ENCODE measurements at regions not wholly inside any gene's neighbourhood (a gene's known extent, or its start where the extent isn't known, plus 50 kb on each side); places are given as distances from the start of the nearest gene placed in this dataset.

DNA sequence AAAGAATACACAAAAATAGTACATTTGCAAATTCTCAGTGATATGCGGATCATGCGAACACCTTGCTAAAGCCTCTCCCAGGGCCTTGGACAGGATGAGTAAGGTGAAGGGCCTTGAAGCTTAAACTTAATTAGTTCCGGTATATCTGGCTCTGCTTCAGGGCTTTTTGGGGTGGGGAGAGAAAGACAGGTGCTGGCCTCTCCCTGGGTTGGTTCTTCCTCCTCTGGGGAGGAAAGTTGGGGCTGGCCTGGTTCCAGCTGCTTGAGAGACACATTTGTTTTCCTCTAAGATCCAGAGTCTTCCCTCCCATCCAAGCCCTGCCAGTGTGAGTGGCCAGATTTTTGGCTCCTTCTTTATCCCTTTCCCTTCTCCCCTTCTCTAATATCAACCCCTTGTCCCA lies 64.7 kb upstream of the EPHB3 start:
- TF ChIP-seq, protein P1, sequence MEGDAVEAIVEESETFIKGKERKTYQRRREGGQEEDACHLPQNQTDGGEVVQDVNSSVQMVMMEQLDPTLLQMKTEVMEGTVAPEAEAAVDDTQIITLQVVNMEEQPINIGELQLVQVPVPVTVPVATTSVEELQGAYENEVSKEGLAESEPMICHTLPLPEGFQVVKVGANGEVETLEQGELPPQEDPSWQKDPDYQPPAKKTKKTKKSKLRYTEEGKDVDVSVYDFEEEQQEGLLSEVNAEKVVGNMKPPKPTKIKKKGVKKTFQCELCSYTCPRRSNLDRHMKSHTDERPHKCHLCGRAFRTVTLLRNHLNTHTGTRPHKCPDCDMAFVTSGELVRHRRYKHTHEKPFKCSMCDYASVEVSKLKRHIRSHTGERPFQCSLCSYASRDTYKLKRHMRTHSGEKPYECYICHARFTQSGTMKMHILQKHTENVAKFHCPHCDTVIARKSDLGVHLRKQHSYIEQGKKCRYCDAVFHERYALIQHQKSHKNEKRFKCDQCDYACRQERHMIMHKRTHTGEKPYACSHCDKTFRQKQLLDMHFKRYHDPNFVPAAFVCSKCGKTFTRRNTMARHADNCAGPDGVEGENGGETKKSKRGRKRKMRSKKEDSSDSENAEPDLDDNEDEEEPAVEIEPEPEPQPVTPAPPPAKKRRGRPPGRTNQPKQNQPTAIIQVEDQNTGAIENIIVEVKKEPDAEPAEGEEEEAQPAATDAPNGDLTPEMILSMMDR (IDR thresholded peaks at IDR 0.05; ENCODE audit: unreplicated experiment), result no peak
- CTCF ChIA-PET, result no interaction called here
- no TSS peak for BruUV-seq (replicated peaks)
- no peak overlapping the region for H3K27ac Mint-ChIP-seq (ENCODE audit: unreplicated experiment)
- H3K4me3 Mint-ChIP-seq (ENCODE audit: low read depth, unreplicated experiment), result no peak overlapping the region
- H3K36me3 Mint-ChIP-seq (ENCODE audit: insufficient read depth, unreplicated experiment), result no peaks in the 10 kb centered on the region
- H3K9me3 Mint-ChIP-seq (ENCODE audit: low read depth, unreplicated experiment), result no peaks in the 10 kb centered on the region
- intact Hi-C loops (cut with micrococcal nuclease; ENCODE audit: unreplicated experiment), result no loop called here
- H3K27me3 Mint-ChIP-seq (ENCODE audit: unreplicated experiment), result peaks cover 87% of the 10 kb centered on the region
- peaks cover 5% of the 10 kb centered on the region for H3K4me1 Mint-ChIP-seq (ENCODE audit: low read depth, unreplicated experiment)
- no peak for DNase-seq

DNA sequence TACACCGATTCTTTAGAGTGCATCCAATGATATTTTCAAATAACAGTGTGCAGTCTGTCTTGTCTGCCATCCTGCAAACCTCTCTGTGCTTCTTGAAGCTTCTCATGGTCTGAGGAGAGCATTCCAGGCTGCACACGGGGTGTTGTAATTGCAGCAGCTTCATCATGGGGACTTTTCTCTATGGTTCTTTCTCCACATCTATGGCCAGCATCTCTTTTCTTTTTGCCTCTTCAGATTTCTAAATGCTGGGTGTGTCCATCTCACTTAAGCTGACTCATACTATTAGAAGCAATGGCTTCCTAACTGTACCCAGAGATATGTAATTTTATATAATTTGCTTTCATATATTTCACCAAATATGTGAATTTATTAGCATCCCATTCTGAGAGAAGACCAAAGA lies 63.8 kb upstream of the EPHB3 start:
- peaks cover 87% of the 10 kb centered on the region for H3K27me3 Mint-ChIP-seq (ENCODE audit: unreplicated experiment)
- H3K9me3 Mint-ChIP-seq (ENCODE audit: low read depth, unreplicated experiment), result peaks cover 6% of the 10 kb centered on the region
- BruUV-seq (replicated peaks), result no TSS peak
- DNase-seq, result no peak
- no peak overlapping the region for H3K27ac Mint-ChIP-seq (ENCODE audit: unreplicated experiment)
- H3K4me3 Mint-ChIP-seq (ENCODE audit: low read depth, unreplicated experiment), result no peak overlapping the region
- intact Hi-C loops (cut with micrococcal nuclease; ENCODE audit: unreplicated experiment), result no loop called here
- peaks cover 4% of the 10 kb centered on the region for H3K4me1 Mint-ChIP-seq (ENCODE audit: low read depth, unreplicated experiment)
- CTCF ChIA-PET, result interaction anchor here (0.7 to 0.9 kb wide), 2 partner anchors 16 to 74 kb away, joined by 4 to 5 read pairs; no protein-coding TSS in a partner anchor
- TF ChIP-seq, protein P1 (IDR thresholded peaks at IDR 0.05; ENCODE audit: unreplicated experiment), result no peak
- H3K36me3 Mint-ChIP-seq (ENCODE audit: insufficient read depth, unreplicated experiment), result no peaks in the 10 kb centered on the region

DNA sequence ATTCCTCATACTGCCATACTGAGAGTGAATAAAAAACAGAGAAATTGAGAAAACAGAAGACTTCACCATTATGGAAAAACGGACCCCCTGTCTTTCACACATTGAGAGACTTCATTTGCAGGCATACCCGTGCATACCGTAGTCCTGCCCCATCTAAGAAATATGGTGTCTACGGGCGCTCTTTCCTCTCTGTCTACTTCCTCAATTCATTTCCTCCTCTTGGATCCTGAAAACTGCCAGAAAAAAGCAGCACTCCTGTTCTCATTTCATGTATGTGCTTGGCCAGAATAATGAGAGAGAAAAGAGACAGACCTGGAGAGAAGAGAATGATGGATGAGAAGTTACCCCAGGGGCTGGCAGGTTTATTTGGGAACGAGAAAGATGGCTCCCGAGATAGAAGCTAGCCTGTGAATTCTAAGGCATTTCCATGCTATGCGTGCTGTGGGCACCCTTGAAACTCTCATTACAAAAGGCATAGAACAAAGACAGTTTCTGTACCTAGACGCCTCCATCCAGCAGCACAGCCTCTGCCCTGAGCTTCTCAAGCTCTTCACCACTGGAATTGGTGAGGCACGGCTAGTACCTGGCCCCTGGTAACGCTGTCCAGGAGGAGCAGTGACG lies 62.5 kb upstream of the EPHB3 start:
- no peaks in the 10 kb centered on the region for H3K36me3 Mint-ChIP-seq (ENCODE audit: insufficient read depth, unreplicated experiment)
- CTCF ChIA-PET, result no interaction called here
- H3K4me3 Mint-ChIP-seq (ENCODE audit: low read depth, unreplicated experiment), result no peak overlapping the region
- peaks cover 8% of the 10 kb centered on the region for H3K4me1 Mint-ChIP-seq (ENCODE audit: low read depth, unreplicated experiment)
- H3K27me3 Mint-ChIP-seq (ENCODE audit: unreplicated experiment), result peaks cover 87% of the 10 kb centered on the region
- intact Hi-C loops (cut with micrococcal nuclease; ENCODE audit: unreplicated experiment), result no loop called here
- H3K9me3 Mint-ChIP-seq (ENCODE audit: low read depth, unreplicated experiment), result peaks cover 8% of the 10 kb centered on the region
- H3K27ac Mint-ChIP-seq (ENCODE audit: unreplicated experiment), result no peak overlapping the region
- TF ChIP-seq, protein P1 (IDR thresholded peaks at IDR 0.05; ENCODE audit: unreplicated experiment), result no peak
- BruUV-seq (replicated peaks), result no TSS peak
- no peak for DNase-seq

DNA sequence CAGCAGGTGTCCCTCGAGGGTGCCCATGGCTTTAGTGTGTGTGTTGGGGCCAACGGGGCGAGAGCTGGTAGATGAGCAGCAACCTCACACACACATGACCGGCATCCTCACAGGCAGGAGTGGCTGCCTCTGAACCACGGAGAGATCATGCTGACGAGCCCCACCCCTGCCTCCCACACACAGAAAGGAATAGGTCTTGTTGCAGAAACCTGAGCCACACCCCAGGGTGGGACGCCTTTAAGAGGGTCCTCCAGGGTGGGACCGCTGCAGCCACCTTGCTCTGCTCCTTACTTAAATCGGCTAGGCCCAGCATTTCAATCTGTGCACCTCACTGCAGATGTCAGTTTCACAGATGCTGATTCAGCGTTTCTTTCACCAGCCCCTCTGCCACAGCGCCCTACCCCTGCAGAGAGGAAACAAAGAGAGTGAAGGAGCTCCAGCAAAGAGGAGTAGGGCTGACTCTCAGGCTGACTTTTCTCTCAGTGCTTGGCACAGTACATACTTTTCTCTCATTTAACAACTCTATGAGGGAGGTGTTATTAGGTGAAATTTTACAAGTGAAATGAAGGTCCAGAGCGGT lies 61.2 kb upstream of the EPHB3 start:
- Mint-ChIP-seq H3K27ac (ENCODE audit: unreplicated experiment) (no peak overlapping the region), H3K27me3 (ENCODE audit: unreplicated experiment) (peaks cover 92% of the 10 kb centered on the region), H3K36me3 (ENCODE audit: insufficient read depth, unreplicated experiment) (no peaks in the 10 kb centered on the region), H3K9me3 (ENCODE audit: low read depth, unreplicated experiment) (peaks cover 8% of the 10 kb centered on the region), H3K4me1 (ENCODE audit: low read depth, unreplicated experiment) (peaks cover 8% of the 10 kb centered on the region), H3K4me3 (ENCODE audit: low read depth, unreplicated experiment) (no peak overlapping the region)
- TF ChIP-seq, protein P1 (IDR thresholded peaks at IDR 0.05; ENCODE audit: unreplicated experiment), result no peak
- intact Hi-C loops (cut with micrococcal nuclease; ENCODE audit: unreplicated experiment), result no loop called here
- CTCF ChIA-PET, result interaction anchor here (0.5 to 0.7 kb wide), 2 partner anchors 70 to 625 kb away, joined by 3 to 5 read pairs; no protein-coding TSS in a partner anchor
- no TSS peak for BruUV-seq (replicated peaks)
- no peak for DNase-seq
